ENCODE measurements at regions not wholly inside any gene's neighbourhood (a gene's known extent, or its start where the extent isn't known, plus 50 kb on each side); places are given as distances from the start of the nearest gene placed in this dataset.
"Not testable (repeated sequence)": the region's sequence is repeated elsewhere in the genome, so short reads cannot be mapped to it uniquely, and the experiment has no call there.

- no peak for DNase-seq (ENCODE audit: low spot score)
These were observed 68.3 kb upstream of the LYZL2 start for GRCh38 chr10:30697806-30698205.

- DNase-seq (ENCODE audit: low spot score), result not testable (repeated sequence)
These were observed 67.7 kb upstream of the LYZL2 start for GRCh38 chr10:30697221-30697620.

GRCh38 chr10:30696416-30697185 is 67.0 kb upstream of the LYZL2 start:
- DNase-seq (ENCODE audit: low spot score), result not testable (repeated sequence)

- not testable (repeated sequence) for DNase-seq (ENCODE audit: low spot score)
These were observed 66.1 kb upstream of the LYZL2 start for GRCh38 chr10:30695481-30696236.

GRCh38 chr10:30694518-30695228 is 65.1 kb upstream of the LYZL2 start:
- no peak for DNase-seq (ENCODE audit: low spot score)

- no peak for DNase-seq (ENCODE audit: low spot score)
These were observed 62.1 kb upstream of the LYZL2 start for GRCh38 chr10:30691639-30692015.

- DNase-seq (ENCODE audit: low spot score), result not testable (repeated sequence)
These were observed 61.5 kb upstream of the LYZL2 start for GRCh38 chr10:30690948-30691638.

- DNase-seq (ENCODE audit: low spot score), result no peak
These were observed 58.9 kb upstream of the LYZL2 start for GRCh38 chr10:30688456-30688855.

- DNase-seq (ENCODE audit: low spot score), result peak; percentile 41
These were observed 58.2 kb upstream of the LYZL2 start for GRCh38 chr10:30687698-30688213.

GRCh38 chr10:30686708-30687107 is 57.2 kb upstream of the LYZL2 start:
- no peak for DNase-seq (ENCODE audit: low spot score)

GRCh38 chr10:30683496-30683895 is 53.9 kb upstream of the LYZL2 start:
- DNase-seq (ENCODE audit: low spot score), result no peak

- peak; percentile 27 for DNase-seq (ENCODE audit: low spot score)
These were observed 53.0 kb upstream of the LYZL2 start for GRCh38 chr10:30682377-30683199.

GRCh38 chr10:30680908-30681307 is 51.4 kb upstream of the LYZL2 start:
- no peak for DNase-seq (ENCODE audit: low spot score)
